H9 (cell line): ENCODE measurements at regions not wholly inside any gene's neighbourhood (a gene's known extent, or its start where the extent isn't known, plus 50 kb on each side); places are given as distances from the start of the nearest gene placed in this dataset.

Experiments
- DNase-seq: peaks from one replicate; pipeline ENCODE4 v3.0.0-alpha.2; 2017
- H2AFZ ChIP-seq: one replicate; pipeline ENCODE4 v1.6.1; 2013; ENCODE audit warnings: mild to moderate bottlenecking, low read length, control low read depth, moderate library complexity
- H2AK5ac ChIP-seq: 2 replicates; pipeline ENCODE4 v1.6.1; 2013; ENCODE audit warnings: low read length, control low read depth, mixed read lengths; ENCODE audit not compliant: insufficient read length
- H2BK120ac ChIP-seq: one replicate; pipeline ENCODE4 v1.6.1; 2013; ENCODE audit warnings: low read depth, mild to moderate bottlenecking, low read length, control low read depth, inconsistent platforms; ENCODE audit not compliant: poor library complexity, severe bottlenecking
- H2BK12ac ChIP-seq: 2 replicates; pipeline ENCODE4 v1.6.1; 2013; ENCODE audit warnings: low read length, control low read depth, mixed read lengths, low read depth; ENCODE audit not compliant: insufficient read length
- H2BK15ac ChIP-seq: 2 replicates; pipeline ENCODE4 v1.6.1; 2013; ENCODE audit warnings: low read depth, low read length, control low read depth
- H2BK20ac ChIP-seq: one replicate; pipeline ENCODE4 v1.6.1; 2013; ENCODE audit warnings: low read depth, mild to moderate bottlenecking, low read length, control low read depth, inconsistent platforms; ENCODE audit not compliant: poor library complexity, severe bottlenecking
- H2BK5ac ChIP-seq: 2 replicates; pipeline ENCODE4 v1.6.1; 2013; ENCODE audit warnings: low read length, control low read depth, mixed read lengths; ENCODE audit not compliant: insufficient read length
- H3K14ac ChIP-seq: 2 replicates; pipeline ENCODE4 v1.6.1; 2013; ENCODE audit warnings: low read length, control low read depth; ENCODE audit not compliant: insufficient read depth
- H3K18ac ChIP-seq: 2 replicates; pipeline ENCODE4 v1.6.1; 2013; ENCODE audit warnings: low read depth, mild to moderate bottlenecking, mixed read lengths, low read length, control low read depth; ENCODE audit not compliant: insufficient read length
- H3K23ac ChIP-seq: 2 replicates; pipeline ENCODE4 v1.6.1; 2013; ENCODE audit warnings: low read length, control low read depth, mixed read lengths, low read depth; ENCODE audit not compliant: insufficient read length
- H3K23me2 ChIP-seq: 2 replicates; pipeline ENCODE4 v1.6.1; 2013; ENCODE audit warnings: low read depth, mild to moderate bottlenecking, mixed read lengths, low read length, control low read depth; ENCODE audit not compliant: insufficient read length, poor library complexity, severe bottlenecking
- H3K27ac ChIP-seq: 2 replicates; pipeline ENCODE4 v1.5.1; 2013; ENCODE audit warnings: low read length, control low read depth, mixed read lengths, low read depth; ENCODE audit not compliant: insufficient read length
- H3K27me3 ChIP-seq: 2 replicates; pipeline ENCODE4 v1.6.1; 2013; ENCODE audit warnings: low read length, control low read depth, inconsistent platforms; ENCODE audit not compliant: insufficient read depth
- H3K4ac ChIP-seq: 2 replicates; pipeline ENCODE4 v1.6.1; 2013; ENCODE audit warnings: low read depth, mild to moderate bottlenecking, control low read depth, inconsistent platforms, low read length, moderate library complexity
- H3K4me1 ChIP-seq: 2 replicates; pipeline ENCODE4 v1.6.1; 2013; ENCODE audit warnings: low read length, control low read depth, inconsistent platforms; ENCODE audit not compliant: insufficient read depth
- H3K4me2 ChIP-seq: 2 replicates; pipeline ENCODE4 v1.6.1; 2013; ENCODE audit warnings: low read length, control low read depth, mixed read lengths; ENCODE audit not compliant: insufficient read length, insufficient read depth
- H3K56ac ChIP-seq: 2 replicates; pipeline ENCODE4 v1.6.1; 2013; ENCODE audit warnings: low read depth, mild to moderate bottlenecking, mixed read lengths, low read length, control low read depth; ENCODE audit not compliant: insufficient read length
- H3K79me1 ChIP-seq: 2 replicates; pipeline ENCODE4 v1.6.1; 2013; ENCODE audit warnings: low read depth, mild to moderate bottlenecking, moderate library complexity, low read length, control low read depth, inconsistent platforms; ENCODE audit not compliant: insufficient read depth, poor library complexity, severe bottlenecking
- H3K79me2 ChIP-seq: 2 replicates; pipeline ENCODE4 v1.6.1; 2013; ENCODE audit warnings: low read length, control low read depth, inconsistent platforms; ENCODE audit not compliant: insufficient read depth
- H3K9ac ChIP-seq: 2 replicates; pipeline ENCODE4 v1.6.1; 2013; ENCODE audit warnings: low read length, control low read depth, mixed read lengths; ENCODE audit not compliant: insufficient read length; ENCODE audit errors: extremely low read depth
- H3K9me3 ChIP-seq: one replicate; pipeline ENCODE4 v1.6.1; 2013; ENCODE audit warnings: low read depth, low read length, inconsistent platforms; ENCODE audit not compliant: control insufficient read depth
- H3T11ph ChIP-seq: one replicate; pipeline ENCODE4 v1.6.1; 2013; ENCODE audit warnings: mild to moderate bottlenecking, low read length, control low read depth, inconsistent platforms
- H4K20me1 ChIP-seq: one replicate; pipeline ENCODE4 v1.6.1; 2013; ENCODE audit not compliant: control insufficient read depth, insufficient read length, insufficient read depth
- H4K5ac ChIP-seq: 2 replicates; pipeline ENCODE4 v1.6.1; 2013; ENCODE audit warnings: low read depth, mild to moderate bottlenecking, mixed read lengths, low read length, control low read depth; ENCODE audit not compliant: insufficient read length
- H4K8ac ChIP-seq: replicated peaks from 2 replicates; pipeline ENCODE4 v1.6.1; 2013; ENCODE audit warnings: low read length, control low read depth, mixed read lengths, low read depth; ENCODE audit not compliant: insufficient read length
- H4K91ac ChIP-seq: 2 replicates; pipeline ENCODE4 v1.6.1; 2013; ENCODE audit warnings: low read depth, mild to moderate bottlenecking, moderate library complexity, mixed read lengths, low read length, control low read depth; ENCODE audit not compliant: insufficient read length
- H3K27ac Mint-ChIP-seq, 3 experiments: 2 replicates in 2 of 3; 3 replicates in 1 of 3; pipeline ENCODE4 v1.8.0; 2020 to 2021; ENCODE audit warnings: mixed read lengths in 3 of 3, mild to moderate bottlenecking in 1 of 3, moderate library complexity in 1 of 3
- H3K27me3 Mint-ChIP-seq: 2 replicates; pipeline ENCODE4 v1.8.0; 2021; ENCODE audit warnings: low read depth, mild to moderate bottlenecking, moderate library complexity, mixed read lengths
- H3K36me3 Mint-ChIP-seq, 3 experiments: 2 replicates in 2 of 3; 3 replicates in 1 of 3; pipeline ENCODE4 v1.8.0; 2020 to 2021; ENCODE audit warnings: low read depth in 3 of 3, mixed read lengths in 3 of 3; ENCODE audit not compliant: insufficient read depth in 1 of 3
- H3K4me1 Mint-ChIP-seq, 2 experiments: 2 replicates each; pipeline ENCODE4 v1.8.0; 2020; ENCODE audit warnings: mixed read lengths in 2 of 2
- H3K4me3 Mint-ChIP-seq, 2 experiments: 2 replicates in 1 of 2; 3 replicates in 1 of 2; pipeline ENCODE4 v1.8.0; 2020 to 2021; ENCODE audit warnings: mild to moderate bottlenecking in 2 of 2, mixed read lengths in 2 of 2, moderate library complexity in 1 of 2
- H3K9me3 Mint-ChIP-seq, 2 experiments: 2 replicates in 1 of 2; 3 replicates in 1 of 2; pipeline ENCODE4 v1.8.0; 2020; ENCODE audit warnings: mild to moderate bottlenecking in 2 of 2, mixed read lengths in 2 of 2, moderate library complexity in 1 of 2
- CTCF ChIP-seq: fragments of 200-600 bp; sonication (generic); conservative IDR thresholded peaks from 3 replicates; pipeline ENCODE4 v1.8.0; 2021; ENCODE audit warnings: antibody characterized with exemption, mild to moderate bottlenecking
- WGBS: extraction: QIAGEN DNeasy Blood & Tissue Kit; methylation state at CpG from one replicate; pipeline ENCODE4 v1.1.7; 2013; ENCODE audit warnings: missing lambda C conversion rate, low lambda C conversion rate, mixed read lengths; ENCODE audit not compliant: insufficient read length; ENCODE audit errors: extremely low coverage; 5-methylcytosine and 5-hydroxymethylcytosine counted together

- Histone ChIP-seq H4K5ac (no peak overlapping the region), H3K9me3 (no peaks in the 10 kb centered on the region), H4K8ac (no peak overlapping the region), H2BK120ac (no peak overlapping the region), H3T11ph (no peak overlapping the region), H2AK5ac (no peak overlapping the region), H3K18ac (no peak overlapping the region), H2AFZ (no peak overlapping the region), H3K79me1 (no peaks in the 10 kb centered on the region), H3K27me3 (no peaks in the 10 kb centered on the region), H3K79me2 (no peaks in the 10 kb centered on the region), H3K4ac (no peak overlapping the region), H2BK20ac (no peak overlapping the region), H3K23ac (no peak overlapping the region), H2BK5ac (no peak overlapping the region), H2BK12ac (no peak overlapping the region), H3K56ac (no peak overlapping the region), H4K20me1 (no peaks in the 10 kb centered on the region), H3K4me1 (peaks cover 8% of the 10 kb centered on the region; the same call in 1 of the 2 replicates), H2BK15ac (no peak overlapping the region), H3K27ac (no peak overlapping the region), H4K91ac (no peak overlapping the region), H3K14ac (no peak overlapping the region), H3K9ac (no peak overlapping the region), H3K23me2 (no peaks in the 10 kb centered on the region), H3K4me2 (no peak overlapping the region)
- Mint-ChIP-seq H3K9me3 (no peaks in the 10 kb centered on the region), H3K4me1 (peaks cover 32 to 38% of the 10 kb centered on the region in 2 experiments), H3K4me3 (no peak overlapping the region), H3K27me3 (peaks cover 11% of the 10 kb centered on the region), H3K36me3 (no peaks in the 10 kb centered on the region), H3K27ac (no peak overlapping the region)
- no peak for DNase-seq
- no peak for TF ChIP-seq CTCF
- WGBS, result no CpG with 5 or more reads among the region's 2 CpGs
These were observed 50.4 kb upstream of the CLMN start for GRCh38 chr14:95370076-95370475.
